Kidney epithelial cell (primary cell): ENCODE measurements at regions not wholly inside any gene's neighbourhood (a gene's known extent, or its start where the extent isn't known, plus 50 kb on each side); places are given as distances from the start of the nearest gene placed in this dataset.

Source experiments
- DNase-seq: peaks from one replicate; pipeline ENCODE4 v3.0.0-alpha.2; 2010; ENCODE audit warnings: low read depth
- H3K27me3 ChIP-seq: 2 replicates; pipeline ENCODE4 v1.6.0; 2011; ENCODE audit warnings: low read length; ENCODE audit not compliant: control insufficient read depth, insufficient read depth
- H3K36me3 ChIP-seq: 2 replicates; pipeline ENCODE4 v1.5.1; 2011; ENCODE audit warnings: low read length; ENCODE audit not compliant: control insufficient read depth, insufficient read depth
- H3K4me3 ChIP-seq: 2 replicates; pipeline ENCODE4 v1.5.1; 2011; ENCODE audit warnings: low read depth, mild to moderate bottlenecking, control low read depth, low read length
- CTCF ChIP-seq: IDR thresholded peaks from 2 replicates; pipeline ENCODE4 v1.5.1; 2011; ENCODE audit warnings: mild to moderate bottlenecking, moderate library complexity, low read length, control low read depth, inconsistent platforms; ENCODE audit not compliant: insufficient read depth, poor library complexity, severe bottlenecking

DNA sequence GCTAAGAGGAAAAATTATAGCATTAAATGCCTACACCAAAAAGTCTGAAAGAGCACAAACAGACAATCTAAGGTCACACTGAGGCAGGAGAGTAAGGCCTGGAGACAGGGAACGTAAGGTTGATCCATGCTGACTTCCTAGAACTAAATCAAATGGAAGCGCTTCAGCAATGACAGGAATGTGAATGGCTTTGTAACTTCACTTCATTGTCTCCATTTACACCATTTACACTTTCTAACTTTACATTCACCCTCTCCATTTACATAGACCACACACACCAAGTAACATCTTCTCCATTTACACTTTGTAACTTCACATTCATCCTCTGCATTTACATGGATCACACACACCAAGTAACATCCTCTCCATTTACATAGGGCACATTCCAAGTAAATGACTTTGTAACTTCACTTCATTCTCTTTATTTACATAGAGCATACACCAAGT is 103.1 kb upstream of the SPATS2L start:
- no peak for TF ChIP-seq CTCF
- DNase-seq: no peak
- H3K36me3 ChIP-seq: no peaks in the 10 kb centered on the region
- H3K4me3 ChIP-seq: no peak overlapping the region
- no peaks in the 10 kb centered on the region for H3K27me3 ChIP-seq

DNA sequence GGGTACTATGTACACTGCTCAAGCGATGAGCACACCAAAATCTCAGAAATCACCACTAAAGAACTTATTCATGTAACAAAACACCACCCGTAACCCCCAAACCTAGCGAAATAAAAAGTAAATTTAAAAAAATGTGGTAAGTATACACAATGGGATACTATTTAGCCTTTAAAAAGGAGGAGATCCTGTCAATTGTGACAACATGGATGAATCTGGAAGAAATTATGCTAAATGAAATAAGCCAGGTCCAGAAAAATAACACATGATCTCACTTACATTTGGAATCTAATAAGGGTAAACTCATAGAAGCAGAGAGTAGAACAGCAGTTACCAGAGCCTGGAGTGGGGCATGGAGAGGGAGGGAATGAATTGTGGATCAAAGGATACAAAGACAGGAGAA is 98.5 kb upstream of the SPATS2L start:
- Histone ChIP-seq H3K4me3 (no peak overlapping the region), H3K27me3 (no peaks in the 10 kb centered on the region), H3K36me3 (no peaks in the 10 kb centered on the region)
- no peak for DNase-seq
- no peak for TF ChIP-seq CTCF

- TF ChIP-seq CTCF: no peak
- no peak for DNase-seq
- no peak overlapping the region for H3K4me3 ChIP-seq
- no peaks in the 10 kb centered on the region for H3K27me3 ChIP-seq
- H3K36me3 ChIP-seq: no peaks in the 10 kb centered on the region
Observed at GRCh38 chr2:200209030-200209429, 97.5 kb upstream of the SPATS2L start.

DNA sequence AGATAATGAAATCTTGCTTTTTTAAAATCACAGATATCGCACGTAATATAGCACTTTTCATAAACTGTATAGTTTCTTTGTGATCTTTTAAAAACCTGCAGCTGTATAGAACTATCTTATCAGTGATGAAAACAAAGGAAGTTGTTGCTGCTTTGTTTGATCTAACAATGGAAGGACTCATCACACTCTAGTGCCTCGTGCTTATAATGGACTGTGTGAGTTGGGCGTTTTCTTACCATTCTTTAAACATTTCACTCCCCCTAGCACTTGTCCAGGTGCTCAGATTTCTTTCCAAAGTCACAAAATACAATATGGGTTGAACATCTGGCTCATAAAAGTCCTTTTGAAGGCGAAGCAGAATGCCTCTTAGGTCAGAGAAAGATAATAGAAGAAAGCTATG is 94.8 kb upstream of the SPATS2L start:
- DNase-seq: no peak
- TF ChIP-seq CTCF: no peak
- H3K4me3 ChIP-seq: no peak overlapping the region
- no peaks in the 10 kb centered on the region for H3K36me3 ChIP-seq
- H3K27me3 ChIP-seq: no peaks in the 10 kb centered on the region

DNA sequence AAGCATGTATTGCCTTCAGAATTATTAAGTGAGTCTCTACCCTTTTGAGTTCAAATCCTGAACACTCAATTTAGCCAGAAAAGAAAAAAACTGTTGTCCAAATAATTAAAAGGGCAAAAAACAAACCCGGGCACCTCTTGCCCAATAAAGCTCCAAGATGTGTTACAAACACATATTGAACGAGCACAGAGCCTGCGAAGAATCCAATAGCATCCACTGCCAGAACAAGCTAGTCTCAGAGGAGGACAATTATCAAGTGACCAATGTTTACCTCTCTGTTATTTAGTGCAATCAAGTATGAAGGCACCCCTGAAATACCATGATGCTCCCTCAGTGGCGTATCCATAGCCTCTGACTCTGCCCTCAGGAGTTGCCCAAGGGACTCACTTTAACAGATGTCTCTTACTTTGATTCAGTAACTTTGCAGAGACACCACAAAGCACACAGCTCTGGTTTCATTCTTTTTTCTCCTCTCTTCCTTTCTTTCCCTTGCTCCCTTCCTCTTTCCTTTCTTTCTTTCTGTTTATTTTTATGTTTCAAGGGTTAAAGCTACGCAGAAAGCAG is 93.5 kb upstream of the SPATS2L start:
- H3K36me3 ChIP-seq: no peaks in the 10 kb centered on the region
- no peaks in the 10 kb centered on the region for H3K27me3 ChIP-seq
- H3K4me3 ChIP-seq: no peak overlapping the region
- DNase-seq: no peak
- no peak for TF ChIP-seq CTCF

DNA sequence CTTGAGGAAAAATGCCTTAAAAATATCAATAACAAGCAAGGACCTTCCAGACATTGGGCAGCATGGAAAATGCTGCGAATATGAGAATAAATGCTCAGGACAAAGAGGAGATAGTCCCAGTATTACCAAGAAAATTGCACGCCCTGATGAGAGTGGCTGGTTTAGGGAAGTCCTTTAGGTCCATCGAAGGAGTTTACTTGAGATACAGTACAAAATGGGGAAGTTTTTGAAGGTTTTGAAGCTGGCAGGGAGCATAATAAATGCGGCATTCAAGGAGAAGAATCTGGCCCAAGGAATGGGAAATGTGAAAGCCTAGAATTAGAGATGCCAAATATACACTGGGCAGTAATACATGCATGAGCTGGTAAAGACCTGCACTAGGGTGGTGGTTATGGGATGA is 90.2 kb upstream of the SPATS2L start:
- no peak overlapping the region for H3K4me3 ChIP-seq
- DNase-seq: no peak
- H3K27me3 ChIP-seq: no peaks in the 10 kb centered on the region
- H3K36me3 ChIP-seq: no peaks in the 10 kb centered on the region
- no peak for TF ChIP-seq CTCF
